AG09309 (cell line): ENCODE measurements at regions not wholly inside any gene's neighbourhood (a gene's known extent, or its start where the extent isn't known, plus 50 kb on each side); places are given as distances from the start of the nearest gene placed in this dataset.
A peak's percentile ranks its signal among the peaks of the same experiment; 100 is the strongest.
"Not testable (repeated sequence)": the region's sequence is repeated elsewhere in the genome, so short reads cannot be mapped to it uniquely, and the experiment has no call there.

Source experiments
- DNase-seq: peaks from one replicate; pipeline ENCODE4 v3.0.0-alpha.2; 2010; ENCODE audit warnings: low read depth
- H3K4me3 ChIP-seq: 2 replicates; pipeline ENCODE4 v1.5.1; 2011; ENCODE audit warnings: mild to moderate bottlenecking, low read depth, low read length, moderate library complexity; ENCODE audit not compliant: control insufficient read depth
- CTCF ChIP-seq: IDR thresholded peaks from 2 replicates; pipeline ENCODE4 v1.5.1; 2011; ENCODE audit warnings: mild to moderate bottlenecking, low read depth, low read length, inconsistent platforms; ENCODE audit not compliant: insufficient read depth, control insufficient read depth; ENCODE audit errors: missing control alignments

GRCh38 chr6:58073263-58073662 lies 755.8 kb downstream of the PRIM2 start:
- no peak for TF ChIP-seq CTCF
- DNase-seq, result no peak
- no peak overlapping the region for H3K4me3 ChIP-seq

DNA sequence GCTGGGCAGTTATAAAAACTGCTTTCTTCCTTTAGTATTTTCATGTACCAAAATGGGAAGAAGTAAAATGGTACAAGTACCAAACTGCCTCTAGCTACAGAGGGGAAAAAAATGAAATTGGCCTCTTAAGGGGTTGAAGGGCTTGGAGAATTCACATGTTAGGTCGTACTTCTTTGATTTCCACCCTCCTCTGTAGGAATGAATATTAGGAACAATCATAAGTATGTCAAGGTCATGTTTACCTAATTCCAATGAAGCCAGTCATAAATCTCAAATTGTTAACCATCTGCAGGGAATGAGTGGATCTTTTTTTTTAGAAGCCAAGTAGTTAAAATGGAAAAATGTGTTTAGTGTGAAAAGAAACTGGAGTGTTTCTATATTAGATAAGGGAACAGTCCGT lies 772.6 kb downstream of the PRIM2 start:
- not testable (repeated sequence) for DNase-seq

DNA sequence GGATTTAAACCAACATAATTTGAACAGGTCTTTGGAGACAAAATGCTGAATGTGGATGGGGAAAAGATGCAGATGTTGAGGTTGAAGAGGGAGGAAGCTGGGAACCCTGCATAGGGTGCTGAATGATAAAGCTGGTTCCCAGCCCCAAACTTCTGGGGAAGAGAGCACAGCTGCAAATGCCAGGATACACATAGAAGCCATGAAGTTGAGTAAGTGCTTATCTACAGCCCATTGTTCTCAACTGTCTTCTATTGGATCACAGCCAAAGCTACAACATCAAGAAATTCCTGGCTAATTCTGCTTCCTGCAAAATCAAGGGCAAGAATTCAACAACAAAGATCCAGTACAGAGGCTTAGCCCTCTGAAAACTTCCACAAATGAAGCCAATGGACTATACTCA lies 779.8 kb downstream of the PRIM2 start:
- DNase-seq, H3K4me3 ChIP-seq: not testable (repeated sequence)

More for the DNA sequence above, 772.6 kb downstream of the PRIM2 start:
- not testable (repeated sequence) for H3K4me3 ChIP-seq

DNA sequence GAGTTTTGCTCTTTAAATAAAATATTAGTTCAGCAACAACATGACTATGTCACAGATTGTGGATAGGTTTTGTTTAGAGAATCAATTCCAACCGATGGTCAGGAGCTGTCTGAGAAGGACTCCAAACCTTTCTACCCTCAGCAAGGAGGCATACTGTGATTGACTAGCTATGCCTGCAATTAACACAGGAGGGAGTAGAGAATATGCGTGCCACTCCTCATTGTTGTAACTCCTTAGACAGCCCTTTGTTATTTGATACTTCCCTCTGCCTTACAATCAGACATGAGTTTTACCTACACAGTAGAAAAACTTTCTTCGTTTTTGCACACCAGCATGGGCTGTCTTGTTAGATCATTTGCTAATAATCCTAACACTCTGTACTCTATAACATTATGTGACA lies 796.5 kb downstream of the PRIM2 start:
- no peak for TF ChIP-seq CTCF
- H3K4me3 ChIP-seq, result no peak overlapping the region
- DNase-seq, result no peak

- not testable (repeated sequence) for H3K4me3 ChIP-seq, DNase-seq
Observed at GRCh38 chr6:58117162-58117561, 799.7 kb downstream of the PRIM2 start.

- not testable (repeated sequence) for H3K4me3 ChIP-seq, DNase-seq
Observed at GRCh38 chr6:58121616-58122015, 804.2 kb downstream of the PRIM2 start.

GRCh38 chr6:58123770-58124169 lies 806.3 kb downstream of the PRIM2 start:
- not testable (repeated sequence) for DNase-seq, H3K4me3 ChIP-seq

DNA sequence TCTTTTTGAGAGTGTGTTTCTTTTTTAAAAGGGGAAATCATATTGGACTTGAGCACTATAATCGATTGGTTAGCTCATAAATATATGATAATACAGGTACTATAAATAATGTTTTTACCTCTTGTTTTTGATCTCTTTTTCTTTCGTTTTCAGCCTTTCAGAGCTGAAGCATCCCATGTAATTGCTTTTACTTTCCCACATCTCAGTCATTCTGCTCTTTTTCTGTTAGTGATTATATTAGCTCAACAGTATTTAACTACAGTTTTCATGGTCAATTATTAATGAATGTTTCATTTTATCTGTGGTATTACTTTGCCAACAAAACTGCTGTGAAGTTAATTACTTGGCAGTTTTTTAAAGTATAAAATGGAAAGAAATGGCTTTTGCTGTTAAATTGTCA lies 811.1 kb downstream of the PRIM2 start:
- not testable (repeated sequence) for DNase-seq

DNA sequence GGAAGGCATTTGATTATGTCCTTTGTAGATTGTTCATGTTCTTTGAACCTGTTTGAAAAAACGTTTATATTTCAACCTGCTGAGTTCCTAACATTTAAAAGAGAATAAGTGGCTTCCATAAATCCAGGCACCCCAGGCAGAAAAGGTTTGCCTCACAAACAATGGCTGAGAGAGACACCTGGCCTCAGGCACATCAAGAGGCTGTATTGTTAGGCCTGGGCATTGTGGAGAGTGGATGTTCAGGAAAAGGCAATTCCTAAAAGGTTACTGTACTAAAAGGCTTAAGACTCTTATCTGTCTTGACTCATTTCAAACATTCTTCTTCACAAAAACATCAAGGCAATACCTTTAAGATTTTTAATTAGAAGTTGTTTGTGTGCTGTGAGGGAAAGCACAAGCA lies 811.7 kb downstream of the PRIM2 start:
- DNase-seq, result not testable (repeated sequence)

More for the DNA sequence above, 811.1 kb downstream of the PRIM2 start:
- H3K4me3 ChIP-seq, result not testable (repeated sequence)

DNA sequence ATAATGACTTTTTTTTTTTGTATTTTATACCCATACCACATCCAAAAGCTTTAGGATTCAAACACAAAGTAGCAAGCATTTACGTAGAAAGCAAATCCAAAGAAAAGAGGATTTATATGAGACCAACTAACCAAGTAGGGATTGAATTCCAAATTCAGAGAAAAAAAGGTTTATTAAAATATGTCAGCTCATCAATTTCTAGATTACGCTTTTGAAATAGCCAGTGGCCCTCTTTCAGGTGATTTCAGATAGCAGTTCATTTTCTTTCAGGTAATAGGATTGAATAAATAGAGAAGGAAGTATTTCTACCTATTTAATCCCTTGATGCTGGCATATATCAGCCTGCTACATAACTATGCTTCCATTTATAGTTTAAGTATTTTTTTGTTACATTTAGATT lies 822.3 kb downstream of the PRIM2 start:
- DNase-seq, result not testable (repeated sequence)

More for the DNA sequence above, 811.7 kb downstream of the PRIM2 start:
- not testable (repeated sequence) for H3K4me3 ChIP-seq

DNA sequence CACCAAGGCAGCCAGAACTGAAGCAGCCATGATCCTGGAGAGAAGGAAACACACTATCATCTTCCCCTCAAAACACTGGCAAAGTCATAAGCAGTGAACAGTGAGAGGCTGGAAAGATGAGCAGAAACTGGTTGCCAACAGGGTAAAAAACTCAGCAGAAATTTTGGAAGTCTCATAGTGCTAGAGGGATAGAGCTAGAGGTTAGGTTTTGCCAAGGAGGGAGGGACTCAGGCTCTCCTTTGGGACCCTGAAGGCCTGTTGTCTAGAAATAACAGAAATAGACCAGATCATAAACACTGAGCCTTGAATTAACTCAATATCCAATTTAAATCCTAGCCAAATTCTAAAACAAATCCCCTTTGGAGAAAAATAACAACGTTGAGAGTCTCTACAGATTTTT lies 853.6 kb downstream of the PRIM2 start:
- not testable (repeated sequence) for DNase-seq, H3K4me3 ChIP-seq

More for the DNA sequence above, 822.3 kb downstream of the PRIM2 start:
- not testable (repeated sequence) for H3K4me3 ChIP-seq

DNA sequence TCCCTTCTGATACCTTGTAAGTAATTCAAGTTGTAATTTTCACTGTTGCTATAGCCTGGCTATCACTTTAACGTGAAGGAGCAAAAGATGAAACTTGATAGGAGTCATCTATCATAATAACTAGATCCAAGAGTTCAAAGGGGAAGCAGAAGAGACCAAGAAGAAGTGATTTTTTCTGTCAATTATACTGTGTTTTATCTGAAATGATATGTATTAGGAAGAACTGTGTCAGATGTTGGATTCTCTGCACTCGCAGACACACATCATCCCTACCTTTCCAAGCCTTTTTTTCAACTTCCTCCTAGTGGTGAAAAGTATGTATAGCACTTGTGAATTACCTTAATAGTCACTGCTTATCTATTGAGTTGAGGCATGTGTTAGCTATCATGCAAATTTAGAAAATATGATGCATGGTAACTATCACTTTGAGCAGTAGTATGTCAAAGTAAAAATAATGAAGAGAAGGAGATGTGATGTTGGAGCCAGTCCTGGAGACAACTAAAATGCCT lies 864.2 kb downstream of the PRIM2 start:
- not testable (repeated sequence) for DNase-seq, H3K4me3 ChIP-seq

- DNase-seq, H3K4me3 ChIP-seq: not testable (repeated sequence)
Observed at GRCh38 chr6:58185300-58185699, 867.9 kb downstream of the PRIM2 start.

DNA sequence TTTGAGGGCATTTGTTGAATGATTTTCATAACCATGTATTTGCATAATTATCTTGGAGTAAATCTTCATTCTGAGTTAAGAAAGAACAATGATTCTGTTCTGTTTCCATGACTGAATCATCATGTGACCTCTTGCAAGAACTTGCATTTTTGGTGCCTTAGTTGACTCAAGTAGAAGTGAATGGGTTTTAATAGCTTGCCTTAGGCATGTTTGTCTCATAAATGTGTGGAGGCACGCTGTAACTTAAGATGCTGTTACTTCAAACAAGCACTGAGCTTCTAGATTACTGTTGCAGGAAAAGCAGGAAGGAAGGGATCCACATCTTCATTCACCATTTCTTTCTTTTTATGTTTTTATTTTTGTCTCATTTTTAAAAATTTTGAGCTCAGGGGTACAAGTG lies 875.8 kb downstream of the PRIM2 start:
- DNase-seq, result peak; percentile 72
- H3K4me3 ChIP-seq, result not testable (repeated sequence)
